CD14-positive monocyte (primary cell): ENCODE measurements at regions not wholly inside any gene's neighbourhood (a gene's known extent, or its start where the extent isn't known, plus 50 kb on each side); places are given as distances from the start of the nearest gene placed in this dataset.

Experiments
- DNase-seq, 3 donors: peaks; one replicate each; pipeline ENCODE4 v3.0.0-alpha.2; 2011 to 2022
- H2AFZ ChIP-seq: 2 replicates; pipeline ENCODE4 v1.6.0; 2012; ENCODE audit warnings: mild to moderate bottlenecking, low read depth, low read length, inconsistent platforms; ENCODE audit not compliant: insufficient read depth, poor library complexity, severe bottlenecking
- H3K27ac ChIP-seq, 2 donors: 1 replicate in 1 of 2; 2 replicates in 1 of 2; pipeline ENCODE4 v1.5.1; 2012 to 2013; ENCODE audit warnings: low read length in 2 of 2, control low read depth in 1 of 2, inconsistent platforms in 1 of 2, low read depth in 1 of 2, mild to moderate bottlenecking in 1 of 2
- H3K27me3 ChIP-seq, 2 donors: one replicate each; pipeline versions ENCODE4 v1.6.0 to v1.6.1; 2011 to 2013; ENCODE audit warnings: low read length in 2 of 2; ENCODE audit not compliant: control insufficient read depth in 2 of 2, insufficient read depth in 2 of 2
- H3K36me3 ChIP-seq, 2 donors: replicated peaks in 1 of 2; 1 replicate in 1 of 2; 2 replicates in 1 of 2; pipeline versions ENCODE4 v1.5.1 to v1.6.1; 2012 to 2013; ENCODE audit warnings: low read length in 2 of 2, control low read depth in 1 of 2, inconsistent platforms in 1 of 2, mild to moderate bottlenecking in 1 of 2; ENCODE audit not compliant: insufficient read depth in 2 of 2, control insufficient read depth in 1 of 2
- H3K4me1 ChIP-seq, 2 donors: 1 replicate in 1 of 2; 2 replicates in 1 of 2; pipeline versions ENCODE4 v1.5.1 to v1.6.1; 2012 to 2013; ENCODE audit warnings: low read length in 2 of 2, control low read depth in 1 of 2, inconsistent platforms in 1 of 2, mild to moderate bottlenecking in 1 of 2, moderate library complexity in 1 of 2; ENCODE audit not compliant: insufficient read depth in 2 of 2, control insufficient read depth in 1 of 2
- H3K4me2 ChIP-seq: replicated peaks from 2 replicates; pipeline ENCODE3; 2012; ENCODE audit warnings: low read length, moderate library complexity, mild to moderate bottlenecking; ENCODE audit not compliant: poor library complexity, severe bottlenecking; ENCODE audit errors: extremely low read depth
- H3K4me3 ChIP-seq, 3 experiments: fragments of 200-600 bp in 1 of 3; sonication (generic) in 1 of 3; replicated peaks in 1 of 3; 1 replicate in 2 of 3; 2 replicates in 1 of 3; pipeline ENCODE4 v1.5.1; 2011 to 2013; ENCODE audit warnings: low read length in 3 of 3, mild to moderate bottlenecking in 3 of 3, control low read depth in 2 of 3, low read depth in 2 of 3, inconsistent platforms in 1 of 3, moderate library complexity in 1 of 3
- H3K79me2 ChIP-seq: 2 replicates; pipeline ENCODE4 v1.6.0; 2012; ENCODE audit warnings: mild to moderate bottlenecking, control low read depth, inconsistent platforms, low read length, moderate library complexity; ENCODE audit not compliant: insufficient read depth
- H3K9ac ChIP-seq: 2 replicates; pipeline ENCODE4 v1.6.0; 2017; ENCODE audit warnings: low read length, mild to moderate bottlenecking; ENCODE audit not compliant: insufficient read depth, poor library complexity, severe bottlenecking
- H3K9me3 ChIP-seq, 2 donors: replicated peaks in 1 of 2; 1 replicate in 1 of 2; 2 replicates in 1 of 2; pipeline versions ENCODE4 v1.5.1 to v1.6.1; 2012 to 2013; ENCODE audit warnings: low read length in 2 of 2, control low read depth in 1 of 2; ENCODE audit not compliant: control insufficient read depth in 1 of 2, insufficient read depth in 1 of 2
- H4K20me1 ChIP-seq: 2 replicates; pipeline ENCODE4 v1.6.0; 2012; ENCODE audit warnings: mild to moderate bottlenecking, low read length, control low read depth, moderate library complexity; ENCODE audit not compliant: insufficient read depth
- H3K27ac Mint-ChIP-seq, 7 donors: one replicate each; pipeline ENCODE4 v1.8.0; 2020; ENCODE audit warnings: mild to moderate bottlenecking in 7 of 7, mixed read lengths in 7 of 7, moderate library complexity in 6 of 7, inconsistent platforms in 2 of 7
- H3K27me3 Mint-ChIP-seq, 3 donors: one replicate each; pipeline ENCODE4 v1.8.0; 2021 to 2022; ENCODE audit warnings: low read depth in 3 of 3, mild to moderate bottlenecking in 3 of 3, mixed read lengths in 3 of 3, moderate library complexity in 3 of 3, inconsistent platforms in 1 of 3
- H3K36me3 Mint-ChIP-seq, 2 donors: one replicate each; pipeline ENCODE4 v1.8.0; 2020; ENCODE audit warnings: mixed read lengths in 2 of 2, inconsistent platforms in 1 of 2, mild to moderate bottlenecking in 1 of 2
- H3K4me1 Mint-ChIP-seq: one replicate; pipeline ENCODE4 v1.8.0; 2020; ENCODE audit warnings: mild to moderate bottlenecking, mixed read lengths
- H3K4me3 Mint-ChIP-seq, 2 donors: one replicate each; pipeline ENCODE4 v1.8.0; 2020; ENCODE audit warnings: mild to moderate bottlenecking in 2 of 2, mixed read lengths in 2 of 2, moderate library complexity in 1 of 2
- H3K9me3 Mint-ChIP-seq, 7 donors: one replicate each; pipeline ENCODE4 v1.8.0; 2020 to 2022; ENCODE audit warnings: mixed read lengths in 7 of 7, mild to moderate bottlenecking in 6 of 7, moderate library complexity in 6 of 7, inconsistent platforms in 2 of 7
- WGBS: methylation state at CpG from one replicate; pipeline ENCODE4 v1.1.5; 2013; ENCODE audit warnings: missing lambda C conversion rate; ENCODE audit not compliant: insufficient coverage; 5-methylcytosine and 5-hydroxymethylcytosine counted together
- intact Hi-C, 2 donors: fragments of 100-400 bp; cut with micrococcal nuclease; formaldehyde crosslinking; loops; one replicate each; pipeline versions ENCODE4 v1.15.0 to v1.15.1; 2023
- TF ChIP-seq, protein P1 (sequence below): fragments of 200-600 bp; IDR thresholded peaks from one replicate; pipeline ENCODE4 v1.8.0; 2022; ENCODE audit warnings: antibody characterized with exemption, mild to moderate bottlenecking

DNA sequence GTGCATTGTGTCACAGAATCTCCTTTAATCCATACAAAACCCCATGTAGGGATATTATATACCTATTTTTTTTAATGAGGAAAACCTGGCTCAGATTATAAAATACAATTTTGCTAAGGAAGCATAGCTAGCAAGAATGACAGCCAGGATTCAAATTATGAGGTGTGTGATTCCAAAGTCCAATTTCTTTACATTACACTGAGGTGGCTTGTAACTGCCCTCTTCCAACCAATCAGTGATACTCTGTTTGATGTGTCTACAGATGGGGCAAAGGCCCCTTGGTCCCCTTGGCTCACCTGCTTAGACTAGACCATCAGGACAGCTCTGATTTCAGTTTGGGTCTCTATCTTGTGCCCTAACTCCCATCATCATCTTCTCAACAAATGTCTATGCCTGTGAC lies 120.3 kb upstream of the ADAMTS9 start:
- H2AFZ ChIP-seq, result no peak overlapping the region
- H3K79me2 ChIP-seq, result no peaks in the 10 kb centered on the region
- Mint-ChIP-seq H3K36me3 (no peaks in the 10 kb centered on the region), H3K4me1 (no peaks in the 10 kb centered on the region), H3K27ac (no peak overlapping the region), H3K27me3 (peaks cover 0 to 2% (median 2%) of the 10 kb centered on the region in 3 donors), H3K4me3 (no peak overlapping the region), H3K9me3 (peaks cover 0 to 12% (median 3%) of the 10 kb centered on the region in 7 donors)
- H3K9me3 ChIP-seq, result peaks cover 0 to 4% of the 10 kb centered on the region in 2 donors
- no peaks in the 10 kb centered on the region for H3K27me3 ChIP-seq
- no peaks in the 10 kb centered on the region for H4K20me1 ChIP-seq
- intact Hi-C loops, result no loop called here
- H3K4me3 ChIP-seq, result no peak overlapping the region
- no peak overlapping the region for H3K27ac ChIP-seq
- H3K36me3 ChIP-seq, result no peaks in the 10 kb centered on the region
- TF ChIP-seq, protein P1, sequence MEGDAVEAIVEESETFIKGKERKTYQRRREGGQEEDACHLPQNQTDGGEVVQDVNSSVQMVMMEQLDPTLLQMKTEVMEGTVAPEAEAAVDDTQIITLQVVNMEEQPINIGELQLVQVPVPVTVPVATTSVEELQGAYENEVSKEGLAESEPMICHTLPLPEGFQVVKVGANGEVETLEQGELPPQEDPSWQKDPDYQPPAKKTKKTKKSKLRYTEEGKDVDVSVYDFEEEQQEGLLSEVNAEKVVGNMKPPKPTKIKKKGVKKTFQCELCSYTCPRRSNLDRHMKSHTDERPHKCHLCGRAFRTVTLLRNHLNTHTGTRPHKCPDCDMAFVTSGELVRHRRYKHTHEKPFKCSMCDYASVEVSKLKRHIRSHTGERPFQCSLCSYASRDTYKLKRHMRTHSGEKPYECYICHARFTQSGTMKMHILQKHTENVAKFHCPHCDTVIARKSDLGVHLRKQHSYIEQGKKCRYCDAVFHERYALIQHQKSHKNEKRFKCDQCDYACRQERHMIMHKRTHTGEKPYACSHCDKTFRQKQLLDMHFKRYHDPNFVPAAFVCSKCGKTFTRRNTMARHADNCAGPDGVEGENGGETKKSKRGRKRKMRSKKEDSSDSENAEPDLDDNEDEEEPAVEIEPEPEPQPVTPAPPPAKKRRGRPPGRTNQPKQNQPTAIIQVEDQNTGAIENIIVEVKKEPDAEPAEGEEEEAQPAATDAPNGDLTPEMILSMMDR, result no peak
- no peak for DNase-seq
- no peaks in the 10 kb centered on the region for H3K4me1 ChIP-seq
- H3K4me2 ChIP-seq, result no peak overlapping the region
- H3K9ac ChIP-seq, result no peak overlapping the region

- no peaks in the 10 kb centered on the region for H3K36me3 ChIP-seq
- no peak overlapping the region for H3K9ac ChIP-seq
- no peaks in the 10 kb centered on the region for H3K36me3 Mint-ChIP-seq
- no peaks in the 10 kb centered on the region for H3K9me3 ChIP-seq
- no peaks in the 10 kb centered on the region for H3K79me2 ChIP-seq
- H3K4me3 Mint-ChIP-seq, result no peak overlapping the region
- H3K9me3 Mint-ChIP-seq, result peaks cover 0 to 8% (median 3%) of the 10 kb centered on the region in 7 donors
- no peaks in the 10 kb centered on the region for H4K20me1 ChIP-seq
- H3K27ac ChIP-seq, result no peak overlapping the region
- H3K4me2 ChIP-seq, result no peak overlapping the region
- H3K27me3 ChIP-seq, result no peaks in the 10 kb centered on the region
- H3K4me3 ChIP-seq, result no peak overlapping the region
- WGBS, result 89% methylated on average over 2 of the region's 6 CpGs
- DNase-seq, result no peak
- H3K27me3 Mint-ChIP-seq, result peaks cover 0 to 4% (median 0%) of the 10 kb centered on the region in 3 donors
- no peaks in the 10 kb centered on the region for H3K4me1 Mint-ChIP-seq
- H2AFZ ChIP-seq, result no peak overlapping the region
- H3K27ac Mint-ChIP-seq, result peak overlapping the region in 1 of 7 donors; percentile 8
- H3K4me1 ChIP-seq, result no peaks in the 10 kb centered on the region
- TF ChIP-seq, protein P1, result no peak
- intact Hi-C loops, result no loop called here
These were observed 119.1 kb upstream of the ADAMTS9 start for GRCh38 chr3:64806668-64807605.
